DMS53 treated with DMSO at 0.1 percent for 48 hours (cell line): ENCODE measurements at regions not wholly inside any gene's neighbourhood (a gene's known extent, or its start where the extent isn't known, plus 50 kb on each side); places are given as distances from the start of the nearest gene placed in this dataset.

Source experiments
- DNase-seq: peaks from one replicate; lab custom pipeline; 2025; ENCODE audit not compliant: unreplicated experiment; lab: John Stamatoyannopoulos, UW

DNA sequence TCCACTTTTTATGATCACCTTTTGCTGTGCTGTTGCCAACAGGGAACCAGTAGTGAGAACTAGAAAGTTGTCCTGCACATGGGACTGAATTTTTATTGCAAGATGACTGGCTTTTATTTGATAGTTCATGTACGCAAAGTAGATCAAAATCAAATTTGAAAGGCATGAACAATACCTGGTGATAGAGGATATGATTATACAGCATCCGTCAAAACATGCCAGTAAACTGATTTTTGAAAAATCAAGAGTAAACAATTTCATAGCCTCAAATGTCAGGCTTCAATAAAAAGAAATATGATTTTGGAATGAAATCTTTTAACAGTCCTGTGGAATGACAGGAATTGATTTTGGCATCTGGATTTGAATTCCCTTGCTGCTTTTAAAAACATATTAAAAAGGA, 219.6 kb upstream of the LRRN1 start:
- no peak for DNase-seq

DNA sequence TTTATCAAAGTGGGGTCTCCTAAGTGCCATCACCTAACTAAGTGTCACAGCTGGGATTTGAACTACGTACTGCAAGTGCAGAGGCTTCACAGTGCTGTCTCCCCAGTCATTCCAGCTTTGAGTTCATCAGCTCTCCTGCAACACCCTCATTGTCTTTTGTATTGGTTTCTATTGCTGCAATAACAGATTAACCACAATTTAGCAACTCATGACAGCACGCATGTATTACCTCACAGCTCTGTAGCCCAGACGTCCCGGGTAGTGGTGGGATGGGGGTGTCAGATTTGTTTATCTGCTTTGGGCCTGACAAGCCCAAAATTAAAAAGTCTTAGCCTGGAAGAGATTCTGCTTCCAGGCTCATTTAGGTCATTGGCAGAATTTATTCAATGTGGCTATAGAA, 220.5 kb upstream of the LRRN1 start:
- DNase-seq: no peak

DNA sequence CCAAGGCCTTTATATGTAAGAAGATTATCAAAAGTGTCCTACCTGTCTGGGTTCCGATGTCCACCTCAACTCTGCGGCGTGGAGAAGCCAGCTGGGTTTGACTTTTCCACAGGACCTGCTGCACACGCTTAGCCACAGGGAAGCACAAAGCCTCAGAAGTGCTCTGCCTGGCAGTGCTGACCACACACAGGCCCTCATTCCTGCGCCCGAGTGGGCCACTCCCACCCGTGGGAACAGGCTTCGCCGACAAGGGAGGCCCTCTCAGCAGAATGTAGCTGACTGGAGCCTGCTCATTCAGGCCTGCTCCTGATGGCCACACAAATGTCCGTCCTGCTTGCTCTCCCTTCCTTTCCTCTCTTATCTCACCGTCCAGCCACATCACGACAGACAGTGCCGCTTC, 221.4 kb upstream of the LRRN1 start:
- no peak for DNase-seq

DNA sequence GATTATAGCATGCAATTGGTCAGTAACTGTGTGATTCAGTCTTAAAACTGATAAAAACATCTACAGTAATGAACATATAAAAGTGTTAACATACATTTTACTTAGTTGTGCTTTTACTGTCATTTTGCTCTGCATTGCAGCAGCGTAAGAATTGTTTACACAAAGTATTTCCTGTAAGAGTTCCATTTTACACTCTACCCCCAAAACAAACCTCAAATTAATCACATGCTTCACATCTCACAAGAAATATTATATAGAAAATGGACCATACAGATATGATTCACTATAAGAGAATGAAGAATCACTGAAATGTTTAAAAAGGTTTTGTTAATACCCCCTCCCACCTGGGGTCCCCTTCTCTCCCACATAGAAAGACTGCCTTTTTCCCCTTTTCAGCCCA, 225.9 kb upstream of the LRRN1 start:
- no peak for DNase-seq

DNA sequence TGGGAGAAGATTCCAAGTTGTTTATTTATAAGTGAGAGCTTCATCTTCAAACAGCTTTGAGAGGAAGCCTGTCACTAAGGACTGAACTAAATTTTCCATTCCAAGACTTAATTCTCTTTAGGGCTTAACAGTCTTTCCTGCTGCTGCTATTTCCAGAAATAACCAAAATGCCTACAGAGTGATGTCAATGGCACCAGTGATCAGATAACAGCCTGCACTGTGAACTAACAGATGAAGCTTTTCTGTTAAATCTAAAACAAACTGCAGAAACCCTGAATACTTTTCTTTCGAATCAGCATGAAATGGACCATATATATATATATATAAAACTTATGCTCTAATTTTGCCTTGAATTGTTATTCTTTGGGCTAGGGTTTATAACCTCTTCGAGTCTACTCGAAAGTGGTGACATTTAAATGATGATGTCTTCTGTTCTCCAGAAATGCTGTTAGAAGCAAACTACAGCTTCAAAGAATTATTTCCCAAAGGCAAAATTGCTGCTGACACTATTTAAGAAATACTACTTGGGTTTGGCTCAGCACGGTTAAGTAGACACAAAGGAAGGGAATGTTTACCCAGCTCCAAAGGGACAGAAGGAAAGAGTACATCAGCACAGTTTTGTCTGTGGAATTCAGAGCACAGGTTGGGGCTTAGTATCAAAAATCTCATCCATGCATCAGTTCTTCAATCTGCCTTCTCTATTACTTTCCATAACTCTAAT, 238.5 kb upstream of the LRRN1 start:
- no peak for DNase-seq

DNA sequence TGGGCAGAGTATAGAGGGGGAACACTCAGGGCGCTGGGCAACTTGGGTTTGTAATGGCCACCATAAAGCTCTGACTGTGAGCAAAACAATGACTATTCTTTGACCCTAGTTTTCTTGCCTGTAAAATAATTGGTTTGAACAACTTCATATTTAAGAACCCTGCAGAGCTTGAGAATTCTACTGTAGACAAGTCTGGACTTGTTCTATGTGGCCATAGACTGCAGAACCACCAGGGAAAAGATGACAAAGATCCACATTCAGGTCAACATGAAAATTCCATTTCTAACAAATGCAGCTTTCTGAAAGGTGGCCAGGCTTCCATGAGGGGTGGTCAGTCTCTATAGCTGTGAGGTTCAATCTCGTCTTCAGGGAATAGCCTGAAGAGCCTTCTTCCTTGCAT, 239.4 kb upstream of the LRRN1 start:
- DNase-seq: no peak

DNA sequence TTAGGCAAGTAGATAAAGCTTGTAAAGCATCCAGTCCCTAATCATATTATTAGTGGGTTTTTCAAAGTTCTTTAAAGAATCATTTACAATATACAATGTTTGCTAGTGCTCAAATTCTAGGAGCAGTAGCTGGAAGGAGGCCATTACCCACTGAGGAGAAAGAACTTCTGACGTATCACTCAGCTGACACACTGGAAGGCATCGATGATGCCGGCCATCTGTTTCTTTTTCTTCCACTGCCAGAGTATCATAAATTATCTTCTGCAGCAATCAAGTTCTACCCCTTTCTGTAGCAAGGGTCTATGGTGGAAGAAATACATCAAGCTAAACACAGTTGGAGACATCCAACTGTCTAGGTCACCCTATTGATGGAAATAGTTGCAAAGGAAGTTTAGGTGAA, 243.2 kb upstream of the LRRN1 start:
- no peak for DNase-seq

DNA sequence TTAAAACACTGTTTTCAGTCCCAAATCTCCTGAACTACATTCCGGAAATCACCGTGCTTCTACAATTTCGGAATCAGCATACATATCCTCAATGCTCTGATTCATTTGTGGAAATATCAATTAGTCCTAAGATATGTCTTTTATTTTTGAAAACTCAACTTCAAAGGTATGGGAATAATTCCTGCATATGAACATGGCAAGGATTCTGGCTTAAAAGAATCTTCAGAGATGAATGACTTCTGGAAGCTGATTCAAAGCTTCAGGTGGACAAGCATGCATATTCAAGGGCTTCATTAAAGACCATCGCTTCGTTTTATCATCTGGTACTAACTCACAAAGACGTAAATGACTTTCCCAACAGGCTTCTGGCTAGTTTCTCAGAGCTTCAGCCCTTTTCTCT, 246.0 kb upstream of the LRRN1 start:
- DNase-seq: no peak

DNA sequence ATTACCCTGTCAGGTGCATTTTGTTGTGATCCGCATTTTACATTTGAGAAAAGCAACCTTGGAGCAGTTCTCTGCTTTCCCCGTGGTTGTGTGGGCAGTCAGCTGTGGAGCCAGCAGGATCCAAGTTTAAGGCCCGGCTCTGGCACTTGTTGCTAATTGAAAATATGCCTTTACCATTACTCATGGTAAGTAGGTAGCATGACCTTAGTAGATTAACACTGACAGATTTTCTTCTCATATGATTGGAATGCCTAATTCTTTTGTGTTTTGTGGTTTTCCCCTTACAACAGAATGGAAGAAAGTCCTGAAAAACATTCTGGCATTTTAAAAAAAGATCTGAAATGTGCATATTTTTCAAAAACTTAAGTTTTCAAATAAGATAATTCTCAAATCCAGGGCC, 246.5 kb upstream of the LRRN1 start:
- DNase-seq: no peak

DNA sequence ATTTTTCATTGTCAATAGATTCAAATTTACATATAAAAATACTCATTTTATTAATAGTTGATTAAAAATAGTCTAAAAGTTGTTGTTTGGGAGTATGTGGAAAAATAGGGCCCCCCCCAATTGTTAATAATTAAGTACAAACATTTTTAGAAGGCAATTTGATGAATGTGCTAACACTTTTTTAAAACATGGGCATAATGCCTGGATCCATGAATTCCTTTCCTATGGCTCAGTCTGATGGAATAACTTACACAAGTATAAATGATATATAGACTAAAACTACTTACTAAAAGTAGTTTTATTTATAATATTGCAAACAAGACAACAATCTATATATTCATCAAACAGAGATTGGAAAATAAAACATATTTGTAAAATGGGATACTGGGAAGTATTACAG, 247.2 kb upstream of the LRRN1 start:
- no peak for DNase-seq

DNA sequence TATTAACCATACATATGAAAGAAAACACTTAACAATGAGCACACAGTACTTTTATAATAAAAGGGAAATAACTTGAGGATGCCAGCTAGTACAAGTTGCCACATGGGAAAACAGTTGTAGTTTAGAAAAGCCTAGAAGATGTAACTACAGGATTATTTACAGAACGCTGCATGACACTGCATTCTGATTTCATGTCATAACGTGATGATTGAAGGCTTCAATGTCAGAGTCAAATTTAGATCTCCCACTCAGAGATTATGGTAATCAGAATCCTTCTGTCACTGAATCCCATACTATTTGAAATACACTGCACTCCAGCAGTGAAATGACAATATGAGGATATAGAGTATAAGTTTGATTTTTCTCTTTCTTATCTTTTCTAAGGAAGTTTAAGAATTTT, 253.9 kb upstream of the LRRN1 start:
- DNase-seq: no peak

DNA sequence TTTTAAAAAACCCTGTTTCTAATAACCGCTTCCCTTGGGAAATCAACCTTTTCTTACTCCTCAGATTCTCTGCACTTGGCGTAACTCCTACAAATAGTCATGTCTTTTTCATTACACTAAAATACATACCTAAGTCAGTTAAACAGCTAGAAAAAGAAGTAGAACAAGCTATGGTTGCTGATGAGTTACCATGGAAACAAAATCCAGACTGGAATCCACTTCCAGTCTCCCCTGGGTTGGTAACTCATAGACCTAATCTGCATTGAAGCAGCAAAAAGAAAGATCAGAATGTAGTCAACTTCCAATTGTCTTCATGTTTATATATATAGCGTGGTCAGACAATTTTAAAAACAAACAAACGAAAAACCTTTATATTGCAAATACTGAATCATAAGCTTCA, 260.8 kb upstream of the LRRN1 start:
- DNase-seq: no peak

DNA sequence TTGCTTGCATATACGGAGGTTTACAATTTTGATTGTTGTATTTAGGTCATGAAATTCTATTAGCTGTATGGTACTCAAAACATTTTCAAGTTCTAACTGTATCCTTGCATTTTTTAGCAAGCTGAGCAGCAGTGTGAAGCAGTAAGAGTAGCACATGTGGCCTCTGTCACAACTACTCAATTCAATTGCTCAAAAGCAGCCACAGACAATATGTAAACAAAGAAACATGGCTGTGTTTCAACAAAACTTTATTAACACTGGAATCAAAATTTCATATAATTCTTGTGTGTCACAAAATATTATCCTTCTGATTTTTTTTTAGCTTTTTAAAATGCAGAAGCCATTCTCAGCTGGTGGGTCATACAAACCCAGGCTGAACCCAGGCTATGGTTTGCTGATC, 266.7 kb upstream of the LRRN1 start:
- no peak for DNase-seq

DNA sequence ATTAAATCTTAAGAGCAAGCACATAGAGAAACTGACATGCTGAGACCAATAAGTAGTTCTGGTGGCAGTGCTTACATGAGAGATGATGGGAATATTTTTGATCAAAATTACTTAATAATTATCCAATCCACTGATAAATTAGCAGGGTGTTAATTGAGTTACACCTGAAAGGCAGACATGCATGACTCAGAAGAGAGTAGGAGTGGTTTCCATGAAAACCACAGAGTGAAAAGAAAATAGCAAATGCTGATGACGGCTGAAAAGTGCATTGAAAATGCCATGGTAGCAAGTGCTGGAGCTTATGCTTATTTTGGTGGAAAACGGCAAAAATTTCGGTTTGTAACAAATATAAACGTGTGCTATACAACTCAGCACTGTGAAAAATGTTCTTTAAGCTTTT, 267.8 kb upstream of the LRRN1 start:
- DNase-seq: no peak

DNA sequence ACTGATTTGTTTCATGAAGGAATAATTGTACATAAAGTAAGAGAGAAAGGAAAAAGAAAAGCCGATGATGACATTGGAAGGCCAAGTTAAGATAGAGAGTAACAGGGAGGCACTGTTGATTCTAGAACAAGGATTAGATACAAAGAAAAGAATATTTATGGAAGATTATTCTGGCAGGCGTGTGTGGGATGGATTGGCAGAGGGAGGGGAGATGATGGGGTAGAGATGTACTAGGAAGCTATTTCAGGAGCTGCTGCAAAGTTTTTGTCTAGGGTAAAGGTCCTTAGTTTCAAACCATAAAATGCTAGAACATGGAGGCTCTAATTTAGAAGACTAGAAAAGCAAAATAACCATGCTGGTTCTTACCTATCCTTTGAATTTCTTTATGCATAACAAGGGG, 280.0 kb upstream of the LRRN1 start:
- DNase-seq: no peak

DNA sequence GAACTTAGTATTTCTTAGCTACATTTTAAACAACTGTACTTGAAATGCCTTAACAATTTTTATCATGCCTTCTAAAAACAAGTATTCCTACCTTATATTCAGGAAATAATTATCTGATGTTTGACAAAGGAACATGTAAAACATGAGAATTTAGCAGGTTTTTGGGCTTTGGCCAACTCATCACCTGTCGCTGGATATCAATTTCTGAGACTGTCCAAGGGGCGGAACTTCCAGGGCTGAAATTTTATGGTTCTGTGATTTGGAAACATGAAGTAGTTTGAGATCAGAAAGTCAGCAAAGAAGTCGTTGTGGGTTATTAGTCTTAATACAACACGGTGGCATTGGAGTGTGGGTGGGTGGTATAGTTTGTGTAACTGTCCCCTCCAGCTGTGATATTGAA, 282.2 kb upstream of the LRRN1 start:
- DNase-seq: no peak

DNA sequence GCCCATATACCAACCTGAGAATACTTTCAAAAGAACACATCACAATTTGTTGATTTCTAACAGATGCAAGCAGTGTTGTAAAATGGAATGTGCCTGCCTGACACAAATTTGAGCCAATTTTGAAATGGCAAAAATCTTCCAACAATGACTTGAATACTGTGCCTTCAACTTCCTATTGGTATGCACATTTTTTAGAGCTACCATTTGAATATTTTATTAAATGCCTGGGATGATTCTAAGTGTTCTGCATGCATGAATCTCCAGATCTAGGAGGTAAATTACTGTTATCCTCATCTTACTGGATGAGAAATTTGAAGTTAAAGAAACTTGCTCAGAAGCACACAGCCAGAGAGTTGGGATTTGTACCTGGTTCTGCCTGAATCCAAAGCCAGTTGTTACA, 282.8 kb upstream of the LRRN1 start:
- no peak for DNase-seq

DNA sequence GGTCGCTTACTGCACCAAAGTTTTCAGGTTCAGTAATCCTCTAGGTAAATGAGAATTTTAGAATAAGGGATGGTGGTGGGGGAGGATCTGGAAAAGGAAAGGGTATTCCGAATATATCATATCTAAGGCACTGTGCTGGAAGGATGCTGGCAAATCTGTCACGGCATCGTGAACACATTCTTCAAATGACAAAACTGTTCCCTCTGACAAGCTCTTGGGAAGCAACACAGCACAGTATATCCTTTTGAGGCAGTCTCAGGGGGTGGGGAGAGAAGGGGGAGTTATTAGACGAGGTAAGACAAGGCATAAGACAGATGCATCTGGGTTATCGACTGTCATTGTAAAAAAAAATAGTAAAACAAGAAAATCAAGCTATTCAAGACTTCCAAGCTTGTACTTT, 289.6 kb upstream of the LRRN1 start:
- DNase-seq: no peak

DNA sequence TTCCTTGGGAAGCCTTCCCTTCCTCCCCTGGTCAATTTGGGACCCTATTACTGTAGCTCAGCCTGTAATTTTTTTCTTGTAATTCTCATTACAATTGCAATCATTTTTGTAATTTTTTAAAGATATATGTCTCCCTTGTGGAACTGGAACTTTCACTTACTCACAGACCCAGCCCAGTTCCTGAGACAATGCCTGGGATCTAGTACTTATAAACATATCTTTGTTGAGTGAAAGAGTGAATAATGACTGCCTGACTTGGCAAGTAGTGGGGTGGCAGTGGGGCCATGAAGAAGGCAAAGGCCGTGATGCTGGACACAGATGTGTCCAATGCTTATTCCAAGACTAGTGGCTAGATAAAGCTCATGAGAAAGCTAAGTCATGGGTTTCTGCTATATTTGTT, 294.5 kb upstream of the LRRN1 start:
- no peak for DNase-seq

DNA sequence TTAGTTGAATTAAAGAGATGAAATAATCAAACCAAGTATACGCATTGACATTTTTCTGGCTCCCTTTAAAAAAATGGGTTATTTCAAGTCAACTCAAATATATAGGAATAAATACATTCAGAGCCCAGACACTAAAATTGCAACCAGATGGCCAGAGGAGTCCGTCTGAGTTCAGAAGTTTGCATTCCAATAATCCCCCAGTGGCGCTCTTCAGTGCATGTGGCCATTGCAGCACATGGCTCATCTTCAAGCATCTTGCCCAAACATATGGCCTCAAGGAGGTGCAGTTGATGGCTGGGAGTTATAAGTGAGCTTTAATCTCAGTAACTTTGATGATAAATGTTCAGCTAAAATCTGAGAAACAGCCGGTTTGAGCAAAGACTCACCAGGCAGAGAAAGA, 295.8 kb upstream of the LRRN1 start:
- no peak for DNase-seq

DNA sequence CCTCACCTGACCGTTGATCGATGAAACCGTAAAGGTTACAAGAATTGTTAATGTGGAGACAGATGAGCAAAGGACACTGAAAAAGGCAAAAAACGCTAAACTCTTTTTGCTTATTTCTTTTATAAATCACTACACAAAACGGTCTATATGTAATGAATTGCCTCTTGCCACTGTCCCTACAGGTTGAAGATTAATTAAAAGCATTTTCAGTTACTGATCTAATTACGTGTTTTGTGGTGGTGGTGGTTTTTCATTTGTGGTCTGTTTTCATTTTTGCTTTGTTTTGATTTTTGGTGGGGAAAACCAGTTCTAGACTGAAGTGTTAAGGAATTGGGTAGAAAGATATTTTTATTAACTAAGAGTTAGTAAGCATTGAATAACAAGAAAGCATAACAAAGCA, 299.2 kb upstream of the LRRN1 start:
- no peak for DNase-seq

DNA sequence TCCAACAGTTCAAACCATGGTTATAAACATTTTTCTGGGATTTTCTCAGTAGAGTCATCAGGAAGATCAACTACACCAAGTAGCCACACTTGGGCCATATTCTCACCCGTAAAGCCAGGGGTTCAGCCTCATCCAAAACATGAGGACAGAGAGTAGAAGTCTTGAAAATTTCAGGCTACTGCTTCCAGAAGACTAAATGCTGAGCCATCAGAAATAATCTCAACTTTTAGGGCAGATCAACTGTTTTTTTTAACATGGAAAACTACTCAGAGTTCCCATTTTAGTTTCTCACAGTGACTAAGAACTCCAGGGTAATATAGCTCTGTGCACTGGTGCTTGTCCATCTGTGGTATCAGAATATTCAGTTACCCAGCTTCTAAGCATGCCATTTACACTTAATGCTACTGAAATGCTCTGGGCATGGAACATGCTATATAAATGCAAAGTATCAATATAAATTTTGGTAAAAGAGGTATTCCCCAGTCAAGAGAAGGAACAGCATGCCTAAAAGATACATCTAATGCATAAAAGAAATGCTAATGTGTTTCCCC, 300.1 kb upstream of the LRRN1 start:
- DNase-seq: no peak

DNA sequence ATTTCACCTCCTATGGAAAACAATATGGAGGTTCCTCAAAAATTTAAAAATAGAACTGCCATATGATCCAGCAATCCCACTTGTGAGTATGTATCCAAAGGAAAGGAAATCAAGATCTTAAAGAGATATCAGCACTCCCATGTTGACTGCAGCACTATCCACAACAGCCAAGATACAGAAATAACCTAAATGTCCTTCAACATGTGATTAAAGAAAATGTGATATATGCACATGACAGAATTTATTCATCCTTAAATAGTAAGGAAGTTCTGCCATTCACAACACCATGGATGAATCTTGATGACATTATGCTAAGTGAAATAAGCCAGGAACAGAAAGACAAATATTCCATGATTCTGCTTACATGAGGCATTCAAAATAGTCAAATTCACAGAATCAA, 303.6 kb upstream of the LRRN1 start:
- no peak for DNase-seq
